GM12878 (cell line): ENCODE measurements at regions not wholly inside any gene's neighbourhood (a gene's known extent, or its start where the extent isn't known, plus 50 kb on each side); places are given as distances from the start of the nearest gene placed in this dataset.

Experiments
- ATAC-seq: fragments of 200-7000 bp; cut with Tn5 transposase; 3 replicates; pipeline ENCODE4 v1.9.1; 2020; ENCODE audit warnings: mild to moderate bottlenecking, moderate library complexity
- BruUV-seq: library from RNA; stranded (reverse); fragments of 400-500 nt; replicated peaks from 2 replicates; lab custom pipeline; 2021; lab: Mats Ljungman, UMichigan
- CTCF ChIA-PET: fragments of 300-600 bp; sonication (Branson Sonifier 250); formaldehyde crosslinking; extraction: SDS; loops from one replicate; lab custom pipeline; 2021; ENCODE audit warnings: inconsistent platforms; lab: Yijun Ruan, JAX
- POLR2A ChIA-PET: fragments of 350-600 bp; formaldehyde crosslinking; extraction: SDS; loops from one replicate; lab custom pipeline; 2021; ENCODE audit warnings: inconsistent platforms; lab: Charles Lee
- RAD21 ChIA-PET: fragments of 300-600 bp; sonication (Branson Sonifier 250); formaldehyde crosslinking; loops from one replicate; lab custom pipeline; 2023; ENCODE audit warnings: antibody characterized with exemption; ENCODE audit not compliant: unreplicated experiment; lab: Charles Lee
- SMC1A ChIA-PET: fragments of 300-600 bp; sonication (Branson Sonifier 250); formaldehyde crosslinking; loops from one replicate; lab custom pipeline; 2023; ENCODE audit not compliant: unreplicated experiment, uncharacterized antibody; lab: Charles Lee
- DNase-seq: peaks from one replicate; pipeline ENCODE4 v3.0.0-alpha.2; 2011; ENCODE audit warnings: low read depth, low spot score
- FAIRE-seq: peaks from 3 replicates; lab custom pipeline; 2011; peaks lifted over from hg19 to GRCh38; lab: Jason Lieb, UNC
- H2AFZ ChIP-seq: 2 replicates; pipeline ENCODE4 v1.6.0; 2011; ENCODE audit warnings: low read depth, low read length, control low read depth; ENCODE audit not compliant: control insufficient read depth
- H3K27ac ChIP-seq: 2 replicates; pipeline ENCODE4 v1.5.1; 2011; ENCODE audit warnings: control low read depth; ENCODE audit not compliant: control insufficient read depth, insufficient read depth
- H3K27me3 ChIP-seq, 2 experiments: replicated peaks in 1 of 2; 2 replicates each; pipeline versions ENCODE4 v1.6.0 to v1.6.1; 2011; ENCODE audit warnings: low read length in 1 of 2; ENCODE audit not compliant: control insufficient read depth in 2 of 2, insufficient read depth in 2 of 2
- H3K36me3 ChIP-seq, 2 experiments: 2 replicates each; pipeline ENCODE4 v1.5.1; 2011; ENCODE audit warnings: low read length in 1 of 2; ENCODE audit not compliant: control insufficient read depth in 2 of 2, insufficient read depth in 2 of 2
- H3K4me1 ChIP-seq: 2 replicates; pipeline ENCODE4 v1.6.1; 2011; ENCODE audit warnings: mild to moderate bottlenecking, low read length, moderate library complexity, mixed read lengths; ENCODE audit not compliant: control insufficient read depth, insufficient read depth
- H3K4me2 ChIP-seq: 2 replicates; pipeline ENCODE4 v1.6.0; 2011; ENCODE audit warnings: control low read depth; ENCODE audit not compliant: control insufficient read depth, insufficient read depth
- H3K4me3 ChIP-seq: fragments of 200-600 bp; sonication (generic); 2 replicates; pipeline ENCODE4 v1.5.1; 2016
- H3K79me2 ChIP-seq: 2 replicates; pipeline ENCODE4 v1.6.0; 2011; ENCODE audit warnings: low read length; ENCODE audit not compliant: control insufficient read depth, insufficient read depth
- H3K9ac ChIP-seq: 2 replicates; pipeline ENCODE4 v1.8.0; 2011; ENCODE audit warnings: low read length, control low read depth, mixed read lengths; ENCODE audit not compliant: control insufficient read depth, insufficient read depth
- H3K9me3 ChIP-seq: replicated peaks from 3 replicates; pipeline ENCODE4 v1.5.1; 2011; ENCODE audit warnings: mild to moderate bottlenecking, low read length; ENCODE audit not compliant: control insufficient read depth, insufficient read depth
- H4K20me1 ChIP-seq: 2 replicates; pipeline ENCODE4 v1.6.0; 2011; ENCODE audit not compliant: control insufficient read depth, insufficient read depth
- EGR1 ChIP-seq, 2 experiments: IDR thresholded peaks; 1 replicate in 1 of 2; 2 replicates in 1 of 2; pipeline ENCODE4 v1.6.1; 2011 to 2012; ENCODE audit warnings: low read depth in 2 of 2, low read length in 2 of 2, borderline replicate concordance in 1 of 2, mild to moderate bottlenecking in 1 of 2, moderate library complexity in 1 of 2
- ETV6 ChIP-seq, 2 experiments: fragments of 450-650 bp in 1 of 2; IDR thresholded peaks in 1 of 2; conservative IDR thresholded peaks in 1 of 2; 2 replicates each; pipeline ENCODE4 v1.6.1; 2014; ENCODE audit warnings: antibody characterized with exemption in 1 of 2, borderline replicate concordance in 1 of 2, low read depth in 1 of 2, mild to moderate bottlenecking in 1 of 2, moderate library complexity in 1 of 2
- KAT2A ChIP-seq: conservative IDR thresholded peaks from 2 replicates; pipeline ENCODE4 v1.6.1; 2011; ENCODE audit warnings: low read depth, low read length; ENCODE audit not compliant: control insufficient read depth
- MYB ChIP-seq: fragments of 150-350 bp; IDR thresholded peaks from 2 replicates; pipeline ENCODE4 v1.6.1; 2014; ENCODE audit warnings: mild to moderate bottlenecking, low read depth, low read length, borderline replicate concordance
- NBN ChIP-seq: fragments of 450-650 bp; IDR thresholded peaks from 2 replicates; pipeline ENCODE4 v1.6.1; 2016
- NR2F1 ChIP-seq: fragments of 450-650 bp; conservative IDR thresholded peaks from 2 replicates; pipeline ENCODE4 v1.6.1; 2017; ENCODE audit warnings: mild to moderate bottlenecking
- RB1 ChIP-seq: fragments of 450-650 bp; formaldehyde crosslinking; IDR thresholded peaks from 2 replicates; pipeline ENCODE4 v1.6.1; 2017; ENCODE audit warnings: mild to moderate bottlenecking, borderline replicate concordance
- RFX5 ChIP-seq: IDR thresholded peaks from 2 replicates; pipeline ENCODE4 v1.6.1; 2011; ENCODE audit warnings: low read depth, low read length, improper control_type of control experiment
- STAT3 ChIP-seq: IDR thresholded peaks from 2 replicates; pipeline ENCODE4 v1.6.1; 2011; ENCODE audit warnings: low read depth, low read length, improper control_type of control experiment
- SUPT20H ChIP-seq: IDR thresholded peaks from 2 replicates; pipeline ENCODE4 v1.6.1; 2011; ENCODE audit warnings: low read depth, mild to moderate bottlenecking, low read length, moderate library complexity, borderline replicate concordance; ENCODE audit not compliant: control insufficient read depth
- ZNF217 ChIP-seq: fragments of 450-650 bp; IDR thresholded peaks from 2 replicates; pipeline ENCODE4 v1.6.1; 2017; ENCODE audit warnings: antibody characterized with exemption, mild to moderate bottlenecking
- WGBS: methylation state at CpG from one replicate; pipeline ENCODE4 v1.1.6; 2016; ENCODE audit warnings: low lambda C conversion rate; ENCODE audit not compliant: insufficient replicate concordance, insufficient coverage; ENCODE audit errors: missing lambda C conversion rate; 5-methylcytosine and 5-hydroxymethylcytosine counted together
- in situ Hi-C: fragments of 300-500 bp; cut with MboI; formaldehyde crosslinking; loops from 9 replicates; pipeline ENCODE4 v1.14.3; 2018; ENCODE audit warnings: mixed read lengths
- intact Hi-C: fragments of 100-400 bp; cut with micrococcal nuclease; formaldehyde crosslinking; loops from one replicate; pipeline ENCODE4 v1.14.2; 2022; ENCODE audit not compliant: unreplicated experiment
- TF ChIP-seq, protein P1 (sequence below): fragments of 450-650 bp; IDR thresholded peaks from 2 replicates; pipeline ENCODE4 v1.6.1; 2016; ENCODE audit warnings: mild to moderate bottlenecking

DNA sequence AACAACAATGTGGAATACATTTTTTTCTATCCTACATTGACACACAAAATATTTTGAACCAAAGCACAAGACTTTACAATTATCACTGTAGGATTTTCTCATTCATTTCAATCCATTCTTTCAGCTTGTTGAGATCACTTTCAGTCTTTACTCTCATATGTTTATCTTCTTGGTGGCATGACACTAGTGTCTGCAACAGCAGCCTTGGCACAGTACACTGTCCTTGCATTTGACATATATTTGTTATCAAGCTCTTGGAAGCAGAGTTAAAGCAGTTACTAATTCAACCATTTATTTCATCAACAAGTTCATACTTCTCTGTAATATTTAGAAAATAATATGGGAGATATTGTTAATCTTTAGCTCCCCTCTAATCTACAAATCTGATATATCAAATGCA lies 922.4 kb upstream of the ADGRL2 start:
- CTCF ChIA-PET, result interaction anchor here (0.9 kb wide), 1 partner anchor 23 kb away, joined by 3 read pairs; no protein-coding TSS in a partner anchor
- no peak for TF ChIP-seq ZNF217
- TF ChIP-seq, protein P1, sequence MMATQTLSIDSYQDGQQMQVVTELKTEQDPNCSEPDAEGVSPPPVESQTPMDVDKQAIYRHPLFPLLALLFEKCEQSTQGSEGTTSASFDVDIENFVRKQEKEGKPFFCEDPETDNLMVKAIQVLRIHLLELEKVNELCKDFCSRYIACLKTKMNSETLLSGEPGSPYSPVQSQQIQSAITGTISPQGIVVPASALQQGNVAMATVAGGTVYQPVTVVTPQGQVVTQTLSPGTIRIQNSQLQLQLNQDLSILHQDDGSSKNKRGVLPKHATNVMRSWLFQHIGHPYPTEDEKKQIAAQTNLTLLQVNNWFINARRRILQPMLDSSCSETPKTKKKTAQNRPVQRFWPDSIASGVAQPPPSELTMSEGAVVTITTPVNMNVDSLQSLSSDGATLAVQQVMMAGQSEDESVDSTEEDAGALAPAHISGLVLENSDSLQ, result no peak
- Histone ChIP-seq H3K4me2 (no peak overlapping the region), H2AFZ (no peak overlapping the region), H3K79me2 (no peaks in the 10 kb centered on the region), H3K36me3 (no peaks in the 10 kb centered on the region), H3K4me1 (no peaks in the 10 kb centered on the region), H3K9ac (no peak overlapping the region), H4K20me1 (no peaks in the 10 kb centered on the region), H3K9me3 (no peaks in the 10 kb centered on the region), H3K27ac (no peak overlapping the region), H3K4me3 (no peak overlapping the region), H3K27me3 (no peaks in the 10 kb centered on the region)
- DNase-seq, result no peak
- in situ Hi-C loops, result no loop called here
- RAD21 ChIA-PET, result no interaction called here
- ATAC-seq, result no peak
- intact Hi-C loops, result no loop called here
- no TSS peak for BruUV-seq
- no peak for FAIRE-seq
- SMC1A ChIA-PET, result no interaction called here
- POLR2A ChIA-PET, result interaction anchor here (0.8 kb wide), 1 partner anchor 1901 kb away, joined by 3 read pairs; no protein-coding TSS in a partner anchor

DNA sequence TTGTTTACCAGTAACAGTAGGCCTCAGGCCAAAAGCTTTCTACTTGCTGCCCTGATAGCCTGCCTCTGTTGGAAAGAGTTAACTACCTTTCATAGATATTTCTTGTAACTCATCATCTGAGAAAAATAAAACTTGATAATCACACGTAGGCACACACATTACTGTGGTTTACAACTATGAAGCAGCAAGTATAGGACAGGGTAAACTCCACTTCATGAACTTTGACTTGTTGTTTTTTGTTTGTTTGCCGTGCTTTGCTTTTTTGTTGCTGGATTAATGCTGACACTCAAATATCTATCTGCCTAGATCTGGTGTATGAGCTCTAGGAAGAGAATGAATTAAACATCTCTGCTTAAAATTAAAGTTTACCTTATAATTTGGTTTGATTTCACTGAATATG lies 924.7 kb upstream of the ADGRL2 start:
- POLR2A ChIA-PET, result no interaction called here
- Histone ChIP-seq H3K4me1 (no peaks in the 10 kb centered on the region), H3K4me2 (no peak overlapping the region), H2AFZ (no peak overlapping the region), H3K9ac (no peak overlapping the region), H3K9me3 (no peaks in the 10 kb centered on the region), H3K36me3 (no peaks in the 10 kb centered on the region), H3K4me3 (no peak overlapping the region), H3K27me3 (no peaks in the 10 kb centered on the region), H3K79me2 (no peaks in the 10 kb centered on the region), H4K20me1 (no peaks in the 10 kb centered on the region), H3K27ac (no peak overlapping the region)
- in situ Hi-C loops, result no loop called here
- intact Hi-C loops, result no loop called here
- CTCF ChIA-PET, result no interaction called here
- 0% methylated on average over 2 of the region's 2 CpGs for WGBS
- FAIRE-seq, result no peak
- no TSS peak for BruUV-seq
- no peak for DNase-seq
- no peak for ATAC-seq
- RAD21 ChIA-PET, result no interaction called here
- SMC1A ChIA-PET, result interaction anchor here (0.7 to 1.2 kb wide), 3 partner anchors 9 to 19 kb away, joined by 3 read pairs; no protein-coding TSS in a partner anchor
- TF ChIP-seq, protein P1, result no peak
- TF ChIP-seq EGR1 (IDR thresholded peaks at IDR 0.05; ENCODE audit: borderline replicate concordance in 1 of 2, low read depth in 2 of 2, low read length in 2 of 2), result no peak
- no peak for TF ChIP-seq NBN
- no peak for TF ChIP-seq NR2F1
- TF ChIP-seq STAT3, result no peak
- TF ChIP-seq RB1, result no peak
- no peak for TF ChIP-seq SUPT20H
- no peak for TF ChIP-seq MYB
- TF ChIP-seq KAT2A, result no peak
- TF ChIP-seq ETV6 (conservative IDR thresholded peaks at IDR 0.05 in 1 of 2, IDR thresholded peaks at IDR 0.05 in 1 of 2; ENCODE audit: borderline replicate concordance in 1 of 2, low read depth in 1 of 2), result no peak
- TF ChIP-seq RFX5, result no peak
